ENCODE measurements at regions not wholly inside any gene's neighbourhood (a gene's known extent, or its start where the extent isn't known, plus 50 kb on each side); places are given as distances from the start of the nearest gene placed in this dataset.

DNA sequence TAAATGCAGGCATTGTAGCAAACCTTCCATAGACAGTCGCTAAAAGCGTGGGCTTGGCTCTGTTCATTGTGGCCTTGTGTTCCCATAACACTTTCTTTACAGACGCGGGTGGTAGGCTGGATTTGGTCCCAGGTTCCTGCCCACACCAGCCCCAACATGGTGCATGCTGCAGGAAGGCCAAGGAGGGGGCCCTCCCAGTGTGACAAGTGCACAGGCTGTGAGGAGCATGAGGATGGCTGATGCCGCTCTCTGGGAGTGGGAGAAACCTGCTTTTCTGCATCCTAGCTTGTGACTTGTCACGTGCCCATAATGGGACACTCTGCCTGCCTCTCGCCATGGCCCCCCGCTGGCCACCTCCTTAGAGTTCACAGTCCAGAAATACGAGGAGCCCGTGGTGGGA lies 161.8 kb upstream of the B3GAT1 start:
- TF ChIP-seq, protein P1, sequence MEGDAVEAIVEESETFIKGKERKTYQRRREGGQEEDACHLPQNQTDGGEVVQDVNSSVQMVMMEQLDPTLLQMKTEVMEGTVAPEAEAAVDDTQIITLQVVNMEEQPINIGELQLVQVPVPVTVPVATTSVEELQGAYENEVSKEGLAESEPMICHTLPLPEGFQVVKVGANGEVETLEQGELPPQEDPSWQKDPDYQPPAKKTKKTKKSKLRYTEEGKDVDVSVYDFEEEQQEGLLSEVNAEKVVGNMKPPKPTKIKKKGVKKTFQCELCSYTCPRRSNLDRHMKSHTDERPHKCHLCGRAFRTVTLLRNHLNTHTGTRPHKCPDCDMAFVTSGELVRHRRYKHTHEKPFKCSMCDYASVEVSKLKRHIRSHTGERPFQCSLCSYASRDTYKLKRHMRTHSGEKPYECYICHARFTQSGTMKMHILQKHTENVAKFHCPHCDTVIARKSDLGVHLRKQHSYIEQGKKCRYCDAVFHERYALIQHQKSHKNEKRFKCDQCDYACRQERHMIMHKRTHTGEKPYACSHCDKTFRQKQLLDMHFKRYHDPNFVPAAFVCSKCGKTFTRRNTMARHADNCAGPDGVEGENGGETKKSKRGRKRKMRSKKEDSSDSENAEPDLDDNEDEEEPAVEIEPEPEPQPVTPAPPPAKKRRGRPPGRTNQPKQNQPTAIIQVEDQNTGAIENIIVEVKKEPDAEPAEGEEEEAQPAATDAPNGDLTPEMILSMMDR (IDR thresholded peaks at IDR 0.05) = no peak
- no peak for TF ChIP-seq POLR2A (IDR thresholded peaks at IDR 0.05)
